HG03097 (cell line): ENCODE measurements at regions not wholly inside any gene's neighbourhood (a gene's known extent, or its start where the extent isn't known, plus 50 kb on each side); places are given as distances from the start of the nearest gene placed in this dataset.
"Not testable (repeated sequence)": the region's sequence is repeated elsewhere in the genome, so short reads cannot be mapped to it uniquely, and the experiment has no call there.

ENCODE experiments used
- ATAC-seq: cut with Tn5 transposase; IDR thresholded peaks from one replicate; pipeline ENCODE4 v1.9.1; 2021; ENCODE audit not compliant: unreplicated experiment, low FRiP score

DNA sequence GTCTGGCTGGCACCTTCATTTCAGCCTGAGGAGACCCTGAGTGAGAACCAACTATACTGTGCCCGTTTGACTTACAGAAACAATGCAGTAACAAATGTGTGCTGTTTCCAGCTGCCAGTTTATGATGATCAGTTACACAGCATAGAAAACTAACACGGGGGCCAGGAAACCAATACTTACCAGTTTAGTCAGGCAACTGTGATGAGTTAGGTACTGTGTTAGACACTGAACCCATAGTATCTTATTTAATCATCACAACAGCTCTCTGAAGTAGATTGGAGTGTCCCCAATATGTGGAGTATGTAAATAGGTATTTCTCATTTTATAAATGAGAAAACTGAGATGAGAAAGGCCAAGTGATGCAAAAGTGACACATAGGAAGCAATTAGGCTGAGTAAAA, 620.9 kb upstream of the KLF12 start:
- no peak for ATAC-seq

DNA sequence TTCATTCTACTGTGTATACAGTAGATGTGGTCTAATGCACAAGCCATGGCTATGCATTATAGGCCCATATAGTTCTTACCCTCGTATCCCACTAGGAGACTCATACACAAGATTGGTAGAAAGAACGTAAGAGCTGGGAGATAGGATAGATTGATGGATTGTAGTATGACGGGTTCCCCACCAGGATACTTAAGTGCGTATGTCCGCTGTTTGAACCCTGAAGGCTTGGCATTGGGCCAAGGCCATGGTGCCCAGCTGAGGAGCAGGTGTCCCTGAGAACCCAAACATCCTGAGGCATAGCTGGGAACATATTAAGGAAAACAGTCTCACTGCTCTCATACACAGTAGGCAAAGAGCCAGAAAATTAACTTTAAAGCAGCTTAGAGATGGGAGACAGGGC, 617.5 kb upstream of the KLF12 start:
- no peak for ATAC-seq

DNA sequence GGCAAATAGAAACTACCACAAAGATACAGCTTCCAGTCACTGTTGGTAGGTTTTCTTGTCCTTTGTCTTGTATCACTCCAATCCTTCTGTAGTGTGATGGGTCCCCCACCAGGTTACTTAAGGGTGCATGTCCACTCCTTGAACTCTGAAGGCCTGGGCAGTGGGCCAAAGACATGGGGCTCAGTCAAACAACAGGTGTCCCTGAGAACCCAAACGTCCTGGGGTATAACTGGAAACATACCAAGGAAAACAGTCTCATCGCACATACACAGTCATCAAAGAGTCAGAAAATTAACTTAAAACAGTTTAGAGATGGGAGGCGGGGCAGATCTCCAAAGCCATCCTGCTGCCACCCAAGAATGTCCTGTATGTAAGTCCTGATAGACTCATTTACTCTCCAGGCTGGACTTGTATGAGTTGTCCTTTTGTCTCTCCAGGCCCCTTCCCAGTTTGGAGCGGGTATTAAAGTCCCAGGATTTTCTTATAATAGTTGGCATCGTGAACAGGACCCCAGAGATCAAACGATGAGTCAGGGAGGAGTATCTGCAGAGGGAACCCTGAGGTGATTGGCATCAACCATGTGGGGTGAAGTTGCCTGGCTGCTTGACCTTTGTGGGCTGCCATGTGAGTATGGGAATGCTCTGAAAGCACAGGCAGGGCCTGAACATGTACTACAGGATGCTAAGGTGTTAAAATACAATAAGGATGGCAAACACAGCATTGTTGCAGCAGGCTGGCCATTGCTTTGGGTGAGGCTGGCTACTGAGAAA, 613.2 kb upstream of the KLF12 start:
- ATAC-seq: no peak

DNA sequence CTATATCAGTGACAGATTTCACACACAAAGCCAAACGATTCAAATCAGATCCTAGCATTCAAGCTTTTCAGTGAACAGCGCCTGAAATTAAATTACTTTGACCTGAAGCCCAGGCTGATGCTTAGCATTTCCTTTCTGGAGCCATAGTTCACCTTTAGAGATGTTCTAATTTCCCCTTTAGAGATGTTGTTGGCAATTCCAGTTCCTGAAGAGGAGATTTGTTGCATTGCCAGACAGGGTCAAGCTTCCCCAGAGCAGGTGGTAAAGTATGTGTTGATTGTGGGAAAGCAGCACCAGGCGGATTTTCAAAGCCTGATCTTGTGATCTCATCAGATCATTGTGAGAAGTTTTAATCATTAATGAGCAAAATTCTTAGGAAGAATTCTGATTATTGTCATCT, 609.8 kb upstream of the KLF12 start:
- no peak for ATAC-seq

DNA sequence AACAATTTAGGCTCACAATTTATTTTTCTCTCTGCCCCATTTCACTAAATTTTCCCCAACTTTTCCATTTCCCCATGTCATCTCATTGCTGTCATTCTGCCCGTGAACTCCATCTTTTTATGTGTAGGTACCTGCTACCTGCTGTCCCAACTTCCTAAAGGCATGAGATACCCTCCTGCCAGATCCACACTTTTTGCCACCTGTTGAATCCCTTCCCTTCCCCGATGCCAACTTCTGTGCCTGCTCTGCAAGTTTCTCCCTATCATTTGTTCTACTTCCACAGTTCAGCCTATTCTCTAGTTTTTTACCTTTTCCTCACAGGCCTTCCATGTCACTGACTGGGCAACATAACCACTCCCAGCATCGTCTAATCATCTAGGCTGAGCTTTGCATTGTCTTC, 607.5 kb upstream of the KLF12 start:
- no peak for ATAC-seq

- no peak for ATAC-seq
Measured at GRCh38 chr13:74732736-74733385, 598.7 kb upstream of the KLF12 start.

GRCh38 chr13:74731731-74732130, 597.5 kb upstream of the KLF12 start:
- ATAC-seq: no peak

DNA sequence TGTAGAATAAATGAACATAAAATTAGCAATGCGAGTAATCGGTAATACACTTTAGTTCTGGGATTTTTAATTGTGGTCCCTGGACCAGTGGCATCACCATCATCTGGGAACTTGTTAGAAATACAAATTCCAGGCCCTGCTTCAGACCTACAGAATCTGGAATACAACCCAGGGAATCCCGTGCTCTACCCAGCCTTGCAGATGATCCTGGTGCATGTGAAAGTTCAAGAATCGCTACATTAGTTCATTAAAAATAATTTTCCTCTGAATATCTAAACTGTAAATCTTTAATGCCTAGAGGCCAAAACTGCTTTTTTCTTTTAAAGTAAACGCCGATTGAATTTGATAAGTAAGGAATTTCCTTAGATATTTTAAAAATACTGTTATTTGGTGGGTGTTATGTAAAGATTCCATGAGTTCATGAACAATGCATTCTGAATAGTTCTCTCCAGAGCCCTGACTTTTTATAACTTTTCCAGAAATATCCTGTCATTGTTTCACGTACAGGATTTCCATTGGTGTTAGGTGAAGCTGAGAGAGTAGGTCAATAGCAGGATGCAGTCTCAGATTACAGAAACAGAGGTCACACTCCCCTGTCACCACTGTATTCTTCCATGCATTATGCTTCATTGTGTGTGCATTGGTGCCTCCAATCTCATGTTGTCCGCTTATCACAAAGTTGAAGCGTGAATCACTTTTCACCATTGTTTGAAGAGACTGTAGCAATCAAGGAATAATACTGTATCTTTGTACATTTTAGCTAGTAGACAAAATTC, 596.5 kb upstream of the KLF12 start:
- ATAC-seq: no peak

DNA sequence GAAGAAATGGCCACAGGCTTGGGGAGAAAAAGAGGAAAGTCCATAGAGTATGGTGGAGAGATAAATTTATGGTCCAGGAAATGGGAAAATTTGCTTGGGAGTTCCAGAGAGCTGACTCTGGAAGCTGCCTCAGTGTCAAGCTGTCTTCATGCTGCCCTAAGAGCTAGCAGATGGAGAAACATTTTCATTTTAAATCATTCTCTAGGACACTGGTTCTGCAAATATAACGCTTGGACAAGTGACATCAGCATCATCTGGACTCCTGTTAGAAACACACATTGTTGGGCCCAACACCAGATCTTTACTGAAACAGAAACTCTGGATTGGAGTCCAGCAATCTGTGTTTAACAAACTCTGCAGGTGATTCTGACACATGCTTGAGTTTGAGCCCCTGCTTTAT, 592.0 kb upstream of the KLF12 start:
- no peak for ATAC-seq

DNA sequence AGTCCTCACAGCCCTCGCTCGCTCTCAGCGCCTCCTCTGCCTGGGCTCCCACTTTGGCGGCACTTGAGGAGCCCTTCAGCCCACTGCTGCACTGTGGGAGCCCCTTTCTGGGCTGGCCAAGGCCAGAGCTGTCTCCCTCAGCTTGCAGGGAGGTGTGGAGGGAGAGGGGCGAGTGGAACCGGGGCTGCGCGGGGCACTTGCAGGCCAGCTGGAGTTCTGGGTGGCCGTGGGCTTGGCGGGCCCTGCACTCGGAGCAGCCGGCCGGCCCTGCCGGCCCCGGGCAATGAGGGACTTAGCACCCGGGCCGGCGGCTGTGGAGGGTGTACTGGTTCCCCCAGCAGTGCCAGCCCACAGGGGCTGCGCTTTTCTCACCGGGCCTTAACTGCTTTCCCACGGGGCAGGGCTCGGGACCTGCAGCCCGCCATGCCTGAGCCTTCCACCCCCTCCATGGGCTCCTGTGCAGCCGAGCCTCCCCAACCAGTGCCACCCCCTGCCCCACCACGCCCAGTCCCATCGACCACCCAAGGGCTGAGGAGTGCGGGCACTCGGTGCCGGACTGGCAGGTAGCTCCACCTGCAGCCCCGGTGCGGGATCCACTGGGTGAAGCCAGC, 584.1 kb upstream of the KLF12 start:
- ATAC-seq: not testable (repeated sequence)

GRCh38 chr13:74715718-74716117, 581.5 kb upstream of the KLF12 start:
- ATAC-seq: no peak

- no peak for ATAC-seq
Measured at GRCh38 chr13:74710006-74710405, 575.8 kb upstream of the KLF12 start.

GRCh38 chr13:74709226-74709625, 575.0 kb upstream of the KLF12 start:
- no peak for ATAC-seq

- no peak for ATAC-seq
Measured at GRCh38 chr13:74708629-74709028, 574.4 kb upstream of the KLF12 start.

- no peak for ATAC-seq
Measured at GRCh38 chr13:74707291-74707690, 573.1 kb upstream of the KLF12 start.

- ATAC-seq: no peak
Measured at GRCh38 chr13:74706801-74707200, 572.6 kb upstream of the KLF12 start.

- ATAC-seq: no peak
Measured at GRCh38 chr13:74705438-74705837, 571.2 kb upstream of the KLF12 start.

GRCh38 chr13:74703855-74704387, 569.7 kb upstream of the KLF12 start:
- ATAC-seq: no peak

- no peak for ATAC-seq
Measured at GRCh38 chr13:74696148-74696922, 562.1 kb upstream of the KLF12 start.
